ENCODE measurements at regions not wholly inside any gene's neighbourhood (a gene's known extent, or its start where the extent isn't known, plus 50 kb on each side); places are given as distances from the start of the nearest gene placed in this dataset.
"Not testable (repeated sequence)": the region's sequence is repeated elsewhere in the genome, so short reads cannot be mapped to it uniquely, and the experiment has no call there.

GRCh38 chr15:25094519-25094918, 139.7 kb downstream of the SNRPN start:
- peaks cover 89% of the 10 kb centered on the region for H3K9me3 ChIP-seq
- intact Hi-C loops (cut with DNase I, micrococcal nuclease): no loop called here
- no peak for TF ChIP-seq CTCF (IDR thresholded peaks at IDR 0.05)
- no peaks in the 10 kb centered on the region for H3K36me3 ChIP-seq (ENCODE audit: low read depth)
- DNase-seq (no peak), ATAC-seq (no peak)
- H3K4me3 ChIP-seq: no peak overlapping the region
- H3K4me1 ChIP-seq (ENCODE audit: low read depth): no peaks in the 10 kb centered on the region

- ATAC-seq (no peak), DNase-seq (no peak)
- H3K36me3 ChIP-seq (ENCODE audit: low read depth): no peaks in the 10 kb centered on the region
- TF ChIP-seq CTCF (IDR thresholded peaks at IDR 0.05): no peak
- H3K4me1 ChIP-seq (ENCODE audit: low read depth): no peaks in the 10 kb centered on the region
- peaks cover 89% of the 10 kb centered on the region for H3K9me3 ChIP-seq
- intact Hi-C loops (cut with DNase I, micrococcal nuclease): no loop called here
- no peak overlapping the region for H3K4me3 ChIP-seq
Observed at GRCh38 chr15:25095179-25095578, 140.4 kb downstream of the SNRPN start.

GRCh38 chr15:25099966-25100365, 145.2 kb downstream of the SNRPN start:
- H3K36me3 ChIP-seq (ENCODE audit: low read depth); intact Hi-C loops (cut with DNase I, micrococcal nuclease); H3K4me1 ChIP-seq (ENCODE audit: low read depth); DNase-seq; ATAC-seq; H3K4me3 ChIP-seq: not testable (repeated sequence)
- peaks cover 85% of the 10 kb centered on the region for H3K9me3 ChIP-seq

- DNase-seq (no peak), ATAC-seq (no peak)
- Histone ChIP-seq H3K4me1 (ENCODE audit: low read depth) (no peaks in the 10 kb centered on the region), H3K36me3 (ENCODE audit: low read depth) (peaks cover 3% of the 10 kb centered on the region), H3K9me3 (peaks cover 93% of the 10 kb centered on the region), H3K4me3 (no peak overlapping the region)
- no peak for TF ChIP-seq CTCF (IDR thresholded peaks at IDR 0.05)
- intact Hi-C loops (cut with DNase I, micrococcal nuclease): no loop called here
Observed at GRCh38 chr15:25106209-25106608, 151.4 kb downstream of the SNRPN start.

- Histone ChIP-seq H3K36me3 (ENCODE audit: low read depth) (no peaks in the 10 kb centered on the region), H3K4me3 (no peak overlapping the region), H3K4me1 (ENCODE audit: low read depth) (no peaks in the 10 kb centered on the region), H3K9me3 (peaks cover 68% of the 10 kb centered on the region)
- no peak for DNase-seq
- ATAC-seq: no peak
- intact Hi-C loops (cut with DNase I, micrococcal nuclease): no loop called here
- no peak for TF ChIP-seq CTCF (IDR thresholded peaks at IDR 0.05)
Observed at GRCh38 chr15:25133804-25134203, 179.0 kb downstream of the SNRPN start.

GRCh38 chr15:25134546-25134945, 179.8 kb downstream of the SNRPN start:
- DNase-seq: no peak
- Histone ChIP-seq H3K4me1 (ENCODE audit: low read depth) (no peaks in the 10 kb centered on the region), H3K9me3 (peaks cover 68% of the 10 kb centered on the region), H3K4me3 (no peak overlapping the region), H3K36me3 (ENCODE audit: low read depth) (no peaks in the 10 kb centered on the region)
- intact Hi-C loops (cut with DNase I, micrococcal nuclease): no loop called here
- TF ChIP-seq CTCF (IDR thresholded peaks at IDR 0.05): no peak
- no peak for ATAC-seq
